Parathyroid adenoma (tissue), 2 donors: ENCODE measurements at regions not wholly inside any gene's neighbourhood (a gene's known extent, or its start where the extent isn't known, plus 50 kb on each side); places are given as distances from the start of the nearest gene placed in this dataset.

Experiments
- H2AFZ ChIP-seq: fragments of 300-600 bp; sonication (generic); one replicate; pipeline ENCODE4 v1.7.0; 2017; ENCODE audit warnings: antibody characterized with exemption, mild to moderate bottlenecking
- H3K27ac ChIP-seq: fragments of 300-600 bp; sonication (generic); one replicate; pipeline ENCODE4 v1.7.0; 2017
- H3K27me3 ChIP-seq: fragments of 300-600 bp; sonication (generic); one replicate; pipeline ENCODE4 v1.7.0; 2017; ENCODE audit warnings: low read length; ENCODE audit not compliant: control insufficient read depth, insufficient read depth
- H3K36me3 ChIP-seq: fragments of 300-600 bp; sonication (generic); one replicate; pipeline ENCODE4 v1.7.0; 2017; ENCODE audit warnings: low read length; ENCODE audit not compliant: control insufficient read depth, insufficient read depth
- H3K4me1 ChIP-seq: fragments of 300-600 bp; sonication (generic); one replicate; pipeline ENCODE4 v1.7.0; 2017; ENCODE audit warnings: control low read depth
- H3K4me2 ChIP-seq: fragments of 300-600 bp; sonication (generic); one replicate; pipeline ENCODE4 v1.7.0; 2017; ENCODE audit warnings: low read length
- H3K4me3 ChIP-seq: fragments of 300-600 bp; sonication (generic); one replicate; pipeline ENCODE4 v1.7.0; 2017; ENCODE audit warnings: low read depth, low read length
- H3K79me2 ChIP-seq: fragments of 300-600 bp; sonication (generic); one replicate; pipeline ENCODE4 v1.7.0; 2017; ENCODE audit warnings: control low read depth
- H3K9ac ChIP-seq: fragments of 300-600 bp; sonication (generic); one replicate; pipeline ENCODE4 v1.7.0; 2017; ENCODE audit warnings: mild to moderate bottlenecking
- H3K9me3 ChIP-seq: fragments of 300-600 bp; sonication (generic); one replicate; pipeline ENCODE4 v1.7.0; 2017; ENCODE audit warnings: low read length; ENCODE audit not compliant: control insufficient read depth
- CTCF ChIP-seq: fragments of 300-600 bp; sonication (generic); IDR thresholded peaks from one replicate; pipeline ENCODE4 v1.7.0; 2017; ENCODE audit warnings: antibody characterized with exemption, mild to moderate bottlenecking
- donor health status: primary hyperparathyroidism.

- no peak overlapping the region for H3K27ac ChIP-seq
- no peaks in the 10 kb centered on the region for H3K79me2 ChIP-seq
- H3K4me2 ChIP-seq: no peak overlapping the region
- H3K9me3 ChIP-seq: no peaks in the 10 kb centered on the region
- no peak overlapping the region for H3K4me3 ChIP-seq
- no peaks in the 10 kb centered on the region for H3K27me3 ChIP-seq
- no peak overlapping the region for H3K9ac ChIP-seq
- H3K4me1 ChIP-seq: no peaks in the 10 kb centered on the region
- no peak overlapping the region for H2AFZ ChIP-seq
- H3K36me3 ChIP-seq: no peaks in the 10 kb centered on the region
- TF ChIP-seq CTCF: no peak
Measured at GRCh38 chr7:52431082-52431815, 604.2 kb upstream of the POM121L12 start.

GRCh38 chr7:52423251-52423650, 612.2 kb upstream of the POM121L12 start:
- Histone ChIP-seq H3K79me2 (no peaks in the 10 kb centered on the region), H3K4me1 (no peaks in the 10 kb centered on the region), H3K27me3 (no peaks in the 10 kb centered on the region), H3K9ac (no peak overlapping the region), H3K4me3 (no peak overlapping the region), H3K36me3 (no peaks in the 10 kb centered on the region), H2AFZ (no peak overlapping the region), H3K27ac (no peak overlapping the region), H3K9me3 (no peaks in the 10 kb centered on the region), H3K4me2 (no peak overlapping the region)
- no peak for TF ChIP-seq CTCF

- no peak for TF ChIP-seq CTCF
- no peaks in the 10 kb centered on the region for H3K4me1 ChIP-seq
- no peak overlapping the region for H3K4me2 ChIP-seq
- no peaks in the 10 kb centered on the region for H3K9me3 ChIP-seq
- no peaks in the 10 kb centered on the region for H3K79me2 ChIP-seq
- no peak overlapping the region for H3K27ac ChIP-seq
- no peak overlapping the region for H2AFZ ChIP-seq
- no peak overlapping the region for H3K9ac ChIP-seq
- no peak overlapping the region for H3K4me3 ChIP-seq
- H3K36me3 ChIP-seq: no peaks in the 10 kb centered on the region
- H3K27me3 ChIP-seq: no peaks in the 10 kb centered on the region
Measured at GRCh38 chr7:52413051-52413450, 622.4 kb upstream of the POM121L12 start.

- TF ChIP-seq CTCF: no peak
Measured at GRCh38 chr7:52410032-52410431, 625.4 kb upstream of the POM121L12 start.

GRCh38 chr7:52406808-52407207, 628.6 kb upstream of the POM121L12 start:
- Histone ChIP-seq H3K27me3 (no peaks in the 10 kb centered on the region), H2AFZ (no peak overlapping the region), H3K9ac (no peak overlapping the region), H3K4me2 (no peak overlapping the region), H3K9me3 (no peaks in the 10 kb centered on the region), H3K4me1 (no peaks in the 10 kb centered on the region), H3K4me3 (no peak overlapping the region), H3K79me2 (no peaks in the 10 kb centered on the region), H3K36me3 (no peaks in the 10 kb centered on the region), H3K27ac (no peak overlapping the region)
- TF ChIP-seq CTCF: no peak

More at GRCh38 chr7:52410032-52410431, 625.4 kb upstream of the POM121L12 start:
- Histone ChIP-seq H2AFZ (no peak overlapping the region), H3K9me3 (no peaks in the 10 kb centered on the region), H3K27me3 (no peaks in the 10 kb centered on the region), H3K9ac (no peak overlapping the region), H3K27ac (no peak overlapping the region), H3K79me2 (no peaks in the 10 kb centered on the region), H3K4me2 (no peak overlapping the region), H3K4me3 (no peak overlapping the region), H3K36me3 (no peaks in the 10 kb centered on the region), H3K4me1 (no peaks in the 10 kb centered on the region)
